GM21619 (cell line): ENCODE measurements at regions not wholly inside any gene's neighbourhood (a gene's known extent, or its start where the extent isn't known, plus 50 kb on each side); places are given as distances from the start of the nearest gene placed in this dataset.
"Not testable (repeated sequence)": the region's sequence is repeated elsewhere in the genome, so short reads cannot be mapped to it uniquely, and the experiment has no call there.

Experiments used
- ATAC-seq: cut with Tn5 transposase; IDR thresholded peaks from one replicate; pipeline ENCODE4 v1.9.1; 2021; ENCODE audit not compliant: unreplicated experiment

DNA sequence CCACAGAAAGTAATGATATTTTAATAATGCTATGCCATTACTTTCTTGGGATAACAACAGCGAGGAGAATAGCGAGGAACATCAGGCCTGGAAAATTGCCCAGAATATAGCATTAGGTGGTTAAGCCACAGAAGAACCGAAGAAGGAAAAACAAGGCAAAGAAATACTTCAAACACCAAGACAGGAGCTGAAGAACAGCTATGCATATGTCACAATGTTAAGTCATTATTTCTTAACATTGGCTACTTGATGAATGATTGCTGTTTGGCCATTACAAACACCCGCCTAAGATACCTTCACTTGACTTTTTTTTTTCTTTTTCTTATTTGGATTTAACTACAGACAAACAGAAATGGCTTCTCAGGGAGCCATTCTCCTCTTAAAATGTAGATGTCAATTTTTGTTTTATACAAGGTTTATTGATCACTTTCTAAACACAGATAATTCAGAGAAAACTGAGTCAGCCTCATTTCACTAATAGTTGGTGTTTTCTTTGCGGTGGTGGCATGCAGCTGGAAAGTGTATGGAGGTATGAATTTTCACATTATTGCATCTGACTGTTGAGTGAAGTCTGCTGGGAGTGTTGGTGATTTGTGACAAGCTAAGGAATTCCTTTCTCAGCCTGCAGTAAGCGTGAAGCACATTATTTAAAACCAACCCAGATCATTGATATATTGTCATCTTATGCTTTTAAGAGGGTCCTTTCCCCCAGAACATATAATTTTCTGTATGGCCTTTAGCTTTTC, 705.7 kb upstream of the NR2F2 start:
- ATAC-seq, result no peak

GRCh38 chr15:95626501-95627361, 703.8 kb upstream of the NR2F2 start:
- no peak for ATAC-seq

DNA sequence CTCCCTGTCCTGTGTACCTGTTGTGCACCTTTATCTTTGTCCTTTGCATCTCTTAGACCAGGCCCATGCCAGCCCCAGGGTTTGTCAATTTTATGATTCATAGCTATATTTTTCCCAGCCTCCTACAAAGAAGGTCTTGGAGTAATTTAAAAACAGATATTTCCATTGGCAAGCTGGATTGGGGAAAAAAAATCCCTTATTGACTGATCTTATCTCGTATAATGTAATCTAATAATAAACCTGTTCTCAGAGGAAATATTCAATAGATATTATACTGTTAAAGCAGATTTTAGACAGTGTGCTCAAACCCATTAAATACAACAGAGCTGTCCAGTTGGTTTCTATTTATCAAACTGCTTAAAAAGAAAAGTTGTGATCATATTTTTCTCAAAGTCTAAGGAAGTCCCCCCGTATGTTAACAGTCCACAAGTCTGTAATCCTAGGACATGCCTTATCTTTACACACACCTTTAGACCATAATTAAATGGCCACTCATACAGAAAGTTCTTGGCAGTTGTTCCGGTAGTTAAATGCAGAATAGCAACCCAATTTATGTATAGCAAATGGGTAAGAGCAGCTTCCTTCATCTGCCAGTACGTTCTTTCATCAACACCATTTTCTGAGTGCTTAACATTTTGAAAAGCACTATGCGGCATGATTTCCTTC, 700.9 kb upstream of the NR2F2 start:
- no peak for ATAC-seq

- ATAC-seq, result no peak
These were observed 699.8 kb upstream of the NR2F2 start for GRCh38 chr15:95630683-95631082.

DNA sequence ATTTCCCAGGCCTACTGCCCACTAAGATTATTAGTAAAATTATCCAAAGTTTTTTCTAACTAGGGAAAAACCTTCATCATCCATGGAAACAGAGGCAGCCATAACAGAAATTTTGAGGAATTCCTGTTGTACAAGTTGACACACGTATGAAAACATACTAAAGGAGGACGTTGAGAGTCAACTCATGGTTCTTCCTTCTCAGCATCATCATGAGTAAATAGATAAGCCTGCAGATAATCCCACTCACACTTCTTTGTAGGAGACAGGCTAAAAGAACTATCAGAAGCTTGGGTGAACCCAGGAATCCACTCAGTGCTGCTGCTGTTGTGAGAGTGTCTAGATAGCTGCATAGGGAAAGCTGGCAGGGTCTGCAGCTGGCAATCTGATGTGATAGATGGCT, 694.8 kb upstream of the NR2F2 start:
- no peak for ATAC-seq

- no peak for ATAC-seq
These were observed 694.4 kb upstream of the NR2F2 start for GRCh38 chr15:95636107-95636506.

DNA sequence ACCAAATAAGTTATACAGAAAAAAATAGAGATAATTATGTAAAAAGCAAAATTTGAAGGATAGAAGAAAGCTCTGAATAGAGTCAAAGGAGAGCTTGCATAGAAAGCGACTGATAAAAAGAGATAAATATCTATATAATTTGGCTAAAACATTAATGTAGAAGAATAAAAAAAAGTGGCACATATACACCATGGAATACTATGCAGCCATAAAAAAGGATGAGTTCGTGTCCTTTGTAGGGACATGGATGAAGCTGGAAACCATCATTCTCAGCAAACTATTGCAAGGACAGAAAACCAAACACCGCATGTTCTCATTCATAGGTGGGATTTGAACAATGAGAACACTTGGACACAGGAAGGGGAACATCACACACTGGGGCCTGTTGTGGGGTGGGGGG, 693.3 kb upstream of the NR2F2 start:
- ATAC-seq, result not testable (repeated sequence)

DNA sequence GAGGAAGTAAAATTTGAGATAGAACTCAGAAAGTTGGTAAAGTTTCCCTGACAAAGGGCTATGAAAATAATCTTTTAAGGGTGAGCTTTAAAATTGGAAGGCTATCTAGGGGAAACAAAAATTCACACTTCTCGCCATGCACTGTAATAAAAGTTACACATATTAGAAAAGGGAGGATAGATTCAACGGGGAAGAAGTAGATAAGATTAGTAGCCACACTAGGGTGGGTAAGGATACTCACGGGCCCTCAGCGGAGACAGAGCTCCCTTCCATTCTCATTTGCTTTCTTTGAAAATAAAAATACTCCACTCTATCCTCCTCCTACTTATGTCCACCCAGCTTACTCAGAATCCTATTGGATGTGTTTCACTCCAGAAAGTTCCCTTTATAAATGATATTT, 691.3 kb upstream of the NR2F2 start:
- ATAC-seq, result no peak

GRCh38 chr15:95644100-95644875, 686.2 kb upstream of the NR2F2 start:
- ATAC-seq, result no peak

GRCh38 chr15:95645791-95646338, 684.6 kb upstream of the NR2F2 start:
- no peak for ATAC-seq

- ATAC-seq, result no peak
These were observed 683.8 kb upstream of the NR2F2 start for GRCh38 chr15:95646484-95647273.

- no peak for ATAC-seq
These were observed 682.8 kb upstream of the NR2F2 start for GRCh38 chr15:95647531-95648277.

- no peak for ATAC-seq
These were observed 677.1 kb upstream of the NR2F2 start for GRCh38 chr15:95653361-95653805.

DNA sequence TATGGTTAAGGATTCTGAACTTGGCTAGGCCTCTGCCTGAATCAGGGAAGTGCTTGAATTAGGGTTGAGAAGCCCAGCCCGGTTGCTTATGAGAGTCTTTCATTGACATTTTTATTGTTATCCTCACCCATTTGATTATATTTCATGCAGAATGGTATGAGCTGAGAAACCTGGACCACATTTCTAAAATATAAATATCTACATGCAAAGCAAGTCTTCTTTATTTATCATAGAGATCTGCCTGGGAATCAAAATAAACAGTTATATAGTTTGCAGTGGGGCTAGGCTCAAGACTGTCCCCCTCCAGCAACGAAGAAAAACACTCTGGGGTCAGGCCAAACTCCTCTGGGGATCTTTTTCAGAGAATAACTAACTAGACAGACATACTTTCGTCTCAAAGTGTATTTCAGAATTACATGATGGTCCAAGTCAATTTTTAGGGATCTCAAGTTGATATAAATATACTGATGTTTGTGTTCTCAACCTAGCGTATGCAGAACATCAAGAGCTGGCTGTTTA, 675.4 kb upstream of the NR2F2 start:
- no peak for ATAC-seq

DNA sequence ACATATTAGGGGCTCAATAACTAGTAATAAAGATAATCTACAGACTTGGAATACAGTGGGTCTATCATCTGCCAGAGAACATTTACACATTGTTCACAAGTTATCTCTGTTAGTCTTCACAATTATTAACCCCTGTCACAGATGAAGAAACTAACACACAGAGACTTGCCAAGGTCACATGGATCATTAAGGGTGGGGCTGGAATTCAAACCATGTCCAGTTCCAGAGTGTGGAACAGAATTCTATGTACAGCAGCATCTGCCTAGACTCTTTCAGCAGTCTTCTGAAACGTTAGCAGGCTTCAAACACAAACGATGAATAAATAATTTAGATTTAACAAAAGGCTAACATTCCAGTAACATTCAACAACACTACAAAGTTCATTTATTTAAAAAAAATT, 673.9 kb upstream of the NR2F2 start:
- ATAC-seq, result no peak

DNA sequence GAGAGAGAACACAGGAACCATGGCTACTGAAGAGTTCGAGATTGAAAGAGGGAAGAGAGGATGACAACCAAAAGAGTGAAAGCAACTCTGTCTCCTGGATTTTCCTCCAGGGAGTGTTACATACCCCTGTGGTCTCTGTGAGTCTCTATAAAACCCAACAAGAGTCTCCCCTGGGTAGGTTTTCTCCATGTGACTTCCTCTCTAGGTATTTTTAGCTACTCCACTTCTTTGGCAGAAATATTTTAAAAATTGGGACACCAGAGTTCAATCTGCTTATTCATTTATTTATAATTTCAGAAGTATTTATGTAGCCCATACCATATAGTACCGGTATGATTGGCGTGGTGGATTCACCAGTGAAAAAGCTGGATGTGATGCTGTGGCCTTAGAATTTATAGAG, 671.7 kb upstream of the NR2F2 start:
- ATAC-seq, result no peak

DNA sequence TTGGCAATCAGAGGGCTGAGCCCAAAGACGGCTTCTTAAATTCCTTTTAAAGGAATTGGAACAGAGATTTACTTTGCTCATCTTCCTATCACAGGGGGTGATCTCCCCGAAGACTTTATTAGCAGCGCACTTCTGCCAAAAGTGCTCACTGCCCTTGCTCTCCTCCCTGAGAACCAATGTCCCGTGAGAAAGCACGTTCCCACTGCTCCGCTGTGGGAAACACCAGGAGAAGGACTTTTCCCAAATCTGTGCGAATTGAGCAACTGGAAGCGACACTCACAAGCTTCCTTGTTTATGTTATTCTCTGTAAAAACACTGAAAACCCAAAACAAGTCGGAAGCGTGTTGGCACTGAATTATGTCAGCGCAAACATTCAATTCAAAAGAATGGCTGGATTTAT, 670.8 kb upstream of the NR2F2 start:
- ATAC-seq, result no peak

- ATAC-seq, result no peak
These were observed 667.9 kb upstream of the NR2F2 start for GRCh38 chr15:95662638-95663037.
